Activated CD4-positive, alpha-beta T cell treated with anti-CD3 and anti-CD28 coated beads, Interleukin-2, amount 10 ng/mL, durations not matched to agents 7 days and 5 days (primary cell): ENCODE measurements at regions not wholly inside any gene's neighbourhood (a gene's known extent, or its start where the extent isn't known, plus 50 kb on each side); places are given as distances from the start of the nearest gene placed in this dataset.
"Not testable (repeated sequence)": the region's sequence is repeated elsewhere in the genome, so short reads cannot be mapped to it uniquely, and the experiment has no call there.

Experiments used
- CTCF ChIA-PET: fragments of 350-600 bp; sonication (Branson Sonifier 250); formaldehyde crosslinking; loops from one replicate; lab custom pipeline; 2021; ENCODE audit warnings: antibody characterized with exemption; lab: Charles Lee
- POLR2A ChIA-PET: fragments of 350-600 bp; sonication (Branson Sonifier 250); formaldehyde crosslinking; loops from one replicate; lab custom pipeline; 2021; ENCODE audit warnings: antibody characterized with exemption; lab: Charles Lee
- DNase-seq: peaks from one replicate; pipeline ENCODE4 v3.0.0-alpha.2; 2020
- H3K27ac Mint-ChIP-seq: one replicate; pipeline ENCODE4 v1.8.0; 2021; ENCODE audit warnings: mild to moderate bottlenecking, moderate library complexity, mixed read lengths
- H3K27me3 Mint-ChIP-seq: one replicate; pipeline ENCODE4 v1.8.0; 2021; ENCODE audit warnings: mixed read lengths
- H3K36me3 Mint-ChIP-seq: one replicate; pipeline ENCODE4 v1.8.0; 2021; ENCODE audit warnings: low read depth, mixed read lengths
- H3K4me1 Mint-ChIP-seq: one replicate; pipeline ENCODE4 v1.8.0; 2021; ENCODE audit warnings: mixed read lengths
- H3K4me3 Mint-ChIP-seq: one replicate; pipeline ENCODE4 v1.8.0; 2021; ENCODE audit warnings: mild to moderate bottlenecking, moderate library complexity, mixed read lengths
- H3K9me3 Mint-ChIP-seq: one replicate; pipeline ENCODE4 v1.8.0; 2021; ENCODE audit warnings: mixed read lengths

DNA sequence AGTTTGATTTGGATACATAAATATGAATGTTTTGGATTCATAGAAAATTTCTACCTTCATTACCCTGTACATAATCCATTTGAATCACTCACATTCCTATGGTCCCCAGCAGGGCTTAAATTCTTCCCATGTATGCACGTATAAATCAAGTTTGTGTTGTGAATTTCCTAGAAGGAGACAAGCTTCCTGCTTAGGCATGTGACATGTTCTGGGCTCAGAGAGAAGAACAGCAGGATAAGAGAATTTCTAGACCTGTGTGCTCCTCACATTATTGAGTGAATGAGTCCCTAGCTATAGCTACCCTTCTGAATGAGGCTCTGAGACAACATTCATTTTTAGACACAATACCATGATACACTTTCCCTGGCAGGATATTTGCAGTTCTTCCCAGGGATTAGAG is 229.1 kb downstream of the YTHDC2 start:
- Mint-ChIP-seq H3K36me3 (no peaks in the 10 kb centered on the region), H3K27ac (no peak overlapping the region), H3K4me3 (no peak overlapping the region), H3K9me3 (no peaks in the 10 kb centered on the region), H3K27me3 (no peaks in the 10 kb centered on the region), H3K4me1 (no peaks in the 10 kb centered on the region)
- ChIA-PET CTCF (no interaction called here), POLR2A (no interaction called here)
- no peak for DNase-seq

DNA sequence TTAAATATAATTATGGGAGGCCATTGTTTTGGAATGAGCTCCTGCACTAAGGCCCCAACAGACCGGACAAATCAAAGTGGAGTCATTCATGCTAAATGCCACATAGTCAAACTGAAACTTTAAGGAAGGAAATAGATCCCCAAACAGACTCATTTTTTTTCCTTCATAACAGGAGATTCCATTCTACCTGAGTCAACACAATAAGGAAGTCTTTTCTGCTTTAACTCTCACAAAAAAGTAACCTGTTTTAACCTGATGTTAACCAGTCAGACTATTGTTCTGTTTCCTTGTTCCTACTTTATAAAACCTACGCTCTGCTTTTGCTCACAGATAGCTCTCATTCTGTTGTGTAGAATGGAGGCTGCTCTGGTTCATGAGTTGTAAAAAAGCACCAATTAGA is 234.9 kb downstream of the YTHDC2 start:
- Mint-ChIP-seq H3K9me3 (no peaks in the 10 kb centered on the region), H3K36me3 (no peaks in the 10 kb centered on the region), H3K4me1 (no peaks in the 10 kb centered on the region), H3K4me3 (no peak overlapping the region), H3K27ac (no peak overlapping the region), H3K27me3 (no peaks in the 10 kb centered on the region)
- no peak for DNase-seq
- POLR2A ChIA-PET, result no interaction called here
- CTCF ChIA-PET, result no interaction called here

DNA sequence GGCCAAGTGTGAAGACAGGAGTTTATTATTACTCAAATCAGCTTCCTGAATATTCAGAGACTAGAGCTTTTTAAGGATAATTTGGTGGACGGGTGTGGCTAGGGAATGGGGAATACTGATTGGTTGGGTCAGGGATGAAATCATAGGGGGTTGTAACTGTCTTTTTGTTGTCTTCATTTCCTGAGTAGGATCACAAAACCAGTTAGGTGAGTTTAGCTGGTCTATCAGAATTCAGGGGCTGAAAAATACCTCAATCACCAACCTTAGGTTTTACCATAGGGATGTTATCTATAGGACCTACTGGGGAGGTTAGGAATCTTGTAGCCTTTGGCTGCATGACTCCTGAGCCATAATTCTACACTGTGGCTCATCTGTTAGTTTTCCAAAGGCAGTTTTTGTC is 235.8 kb downstream of the YTHDC2 start:
- H3K4me1 Mint-ChIP-seq, result no peaks in the 10 kb centered on the region
- no peak overlapping the region for H3K27ac Mint-ChIP-seq
- POLR2A ChIA-PET, result no interaction called here
- no peaks in the 10 kb centered on the region for H3K9me3 Mint-ChIP-seq
- DNase-seq, result no peak
- no peak overlapping the region for H3K4me3 Mint-ChIP-seq
- no peaks in the 10 kb centered on the region for H3K36me3 Mint-ChIP-seq
- H3K27me3 Mint-ChIP-seq, result no peaks in the 10 kb centered on the region
- CTCF ChIA-PET, result no interaction called here

DNA sequence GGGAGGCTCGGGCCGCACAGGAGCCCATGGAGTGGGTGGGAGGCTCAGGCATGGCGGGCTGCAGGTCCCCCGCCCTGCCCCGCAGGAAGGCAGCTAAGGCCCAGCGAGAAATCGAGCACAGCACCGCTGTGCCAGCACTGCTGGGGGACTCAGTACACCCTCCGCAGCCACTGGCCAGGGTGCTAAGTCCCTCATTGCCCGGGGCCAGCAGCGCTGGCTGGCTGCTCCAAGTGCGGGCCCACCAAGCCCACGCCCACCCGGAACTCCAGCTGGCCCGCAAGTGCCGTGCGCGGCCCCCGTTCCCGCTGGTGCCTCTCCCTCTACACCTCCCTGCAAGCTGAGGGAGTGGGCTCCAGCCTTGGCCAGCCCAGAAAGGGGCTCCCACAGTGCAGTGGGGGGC is 239.7 kb downstream of the YTHDC2 start:
- H3K4me1 Mint-ChIP-seq, H3K27me3 Mint-ChIP-seq, DNase-seq, H3K27ac Mint-ChIP-seq, H3K4me3 Mint-ChIP-seq, H3K36me3 Mint-ChIP-seq, CTCF ChIA-PET, POLR2A ChIA-PET, H3K9me3 Mint-ChIP-seq: not testable (repeated sequence)

DNA sequence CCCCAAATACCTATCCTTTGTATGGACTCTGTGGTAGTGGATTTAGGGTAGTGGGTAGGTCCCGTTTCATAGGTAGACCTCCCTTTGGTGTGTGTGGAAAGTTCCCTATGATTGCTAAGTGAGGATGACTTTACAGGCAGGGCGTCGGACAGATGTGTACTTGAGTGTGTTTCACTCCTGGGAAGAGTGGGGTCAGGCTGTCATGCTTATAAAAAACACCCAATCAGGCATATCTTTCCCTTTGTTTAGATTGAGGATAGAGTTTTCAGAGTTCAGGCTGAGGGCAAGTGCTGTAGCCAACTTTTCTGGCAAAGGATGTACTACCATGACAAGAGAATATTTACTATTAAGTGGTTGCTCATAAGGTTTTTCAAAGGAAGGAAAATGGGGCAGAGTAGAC is 242.0 kb downstream of the YTHDC2 start:
- Mint-ChIP-seq H3K27me3 (no peaks in the 10 kb centered on the region), H3K4me3 (no peak overlapping the region), H3K4me1 (no peaks in the 10 kb centered on the region), H3K9me3 (no peaks in the 10 kb centered on the region), H3K27ac (no peak overlapping the region), H3K36me3 (no peaks in the 10 kb centered on the region)
- CTCF ChIA-PET, result interaction anchor here (0.6 kb wide), 1 partner anchor 437 kb away, joined by 3 read pairs; no protein-coding TSS in a partner anchor
- no peak for DNase-seq
- POLR2A ChIA-PET, result no interaction called here

DNA sequence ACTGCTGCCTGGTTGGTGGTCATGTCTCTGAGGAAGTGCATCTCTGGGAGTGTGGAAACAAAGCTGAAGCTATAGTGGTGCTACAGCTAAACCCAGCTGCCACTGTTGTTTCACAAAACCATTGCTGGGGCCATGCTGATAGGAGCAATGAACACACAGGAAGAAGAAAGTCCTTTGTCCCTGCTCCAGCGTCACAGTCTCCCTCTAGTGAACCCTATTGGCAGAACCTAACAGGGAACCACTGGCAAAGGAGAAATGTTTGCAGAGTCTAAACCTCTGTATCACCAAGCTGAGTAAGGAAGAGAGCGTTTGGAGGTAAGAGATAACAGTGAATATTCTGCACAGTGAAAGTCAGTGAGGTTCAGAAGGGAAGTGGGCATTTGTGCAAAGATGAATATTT is 244.0 kb downstream of the YTHDC2 start:
- no peaks in the 10 kb centered on the region for H3K27me3 Mint-ChIP-seq
- H3K27ac Mint-ChIP-seq, result no peak overlapping the region
- H3K36me3 Mint-ChIP-seq, result no peaks in the 10 kb centered on the region
- CTCF ChIA-PET, result no interaction called here
- no peak for DNase-seq
- H3K9me3 Mint-ChIP-seq, result no peaks in the 10 kb centered on the region
- no peaks in the 10 kb centered on the region for H3K4me1 Mint-ChIP-seq
- no peak overlapping the region for H3K4me3 Mint-ChIP-seq
- POLR2A ChIA-PET, result no interaction called here

DNA sequence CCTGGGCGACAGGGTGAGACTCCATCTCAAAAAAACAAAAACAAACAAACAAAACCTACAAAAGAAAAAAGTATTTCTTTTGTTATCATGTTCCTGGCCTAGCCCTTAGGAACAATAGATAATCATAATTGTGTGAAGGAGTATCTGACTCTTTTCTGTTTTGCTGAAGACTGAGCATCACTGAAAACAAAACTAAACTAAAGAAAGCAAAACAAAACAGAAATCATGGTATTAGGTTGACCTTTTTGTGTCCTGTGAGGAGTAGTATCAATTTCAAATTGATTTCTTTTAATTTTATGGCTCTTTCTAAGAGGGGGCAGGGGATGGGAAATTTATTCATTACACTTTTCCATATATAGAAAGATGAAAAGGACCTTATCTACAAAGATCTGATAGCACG is 246.0 kb downstream of the YTHDC2 start:
- Mint-ChIP-seq H3K27me3 (no peaks in the 10 kb centered on the region), H3K36me3 (no peaks in the 10 kb centered on the region), H3K4me1 (no peaks in the 10 kb centered on the region), H3K9me3 (no peaks in the 10 kb centered on the region), H3K4me3 (no peak overlapping the region), H3K27ac (no peak overlapping the region)
- POLR2A ChIA-PET, result no interaction called here
- CTCF ChIA-PET, result no interaction called here
- no peak for DNase-seq

DNA sequence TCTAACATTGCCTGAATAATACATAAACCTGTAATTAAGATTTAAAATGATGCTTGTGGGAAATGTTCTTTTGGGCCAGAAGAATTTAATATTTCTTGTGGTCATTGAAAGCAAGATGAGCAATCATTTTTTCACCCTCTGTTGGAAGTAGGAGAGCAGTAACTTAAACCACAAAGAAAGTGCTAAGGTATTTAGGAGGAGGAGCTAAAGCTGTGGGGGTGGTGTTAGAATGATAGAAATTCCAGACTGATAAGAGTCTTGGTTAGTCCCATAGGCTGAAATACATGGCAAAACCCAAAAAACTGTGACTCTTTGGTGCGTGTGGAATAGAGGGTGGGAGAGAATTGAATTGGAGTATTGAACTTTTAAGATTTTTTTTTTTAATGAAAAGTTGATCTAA is 247.0 kb downstream of the YTHDC2 start:
- ChIA-PET CTCF (no interaction called here), POLR2A (no interaction called here)
- H3K27me3 Mint-ChIP-seq, result no peaks in the 10 kb centered on the region
- no peak overlapping the region for H3K4me3 Mint-ChIP-seq
- no peak overlapping the region for H3K27ac Mint-ChIP-seq
- H3K4me1 Mint-ChIP-seq, result no peaks in the 10 kb centered on the region
- no peak for DNase-seq
- H3K36me3 Mint-ChIP-seq, result no peaks in the 10 kb centered on the region
- H3K9me3 Mint-ChIP-seq, result no peaks in the 10 kb centered on the region

DNA sequence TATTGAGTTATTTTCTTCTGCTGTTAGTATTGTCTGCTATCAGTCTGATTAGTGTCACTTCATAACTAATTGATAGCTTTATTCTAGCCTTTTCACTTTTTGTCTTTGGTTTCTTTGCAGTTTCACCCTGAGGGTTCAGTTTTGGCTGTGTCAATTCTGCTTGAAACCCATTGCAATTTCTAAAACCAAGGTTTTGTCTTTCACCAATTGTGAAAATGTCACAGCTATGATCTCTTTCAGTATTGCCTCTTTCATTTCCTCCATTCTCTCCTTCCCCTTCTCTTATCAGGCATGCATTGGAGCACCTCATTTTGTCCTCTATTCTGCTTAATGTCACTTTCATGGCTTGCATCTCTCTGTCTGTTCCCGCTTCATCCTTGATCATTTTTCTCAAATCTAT is 248.1 kb downstream of the YTHDC2 start:
- no peak overlapping the region for H3K27ac Mint-ChIP-seq
- H3K36me3 Mint-ChIP-seq, result no peaks in the 10 kb centered on the region
- H3K4me3 Mint-ChIP-seq, result no peak overlapping the region
- DNase-seq, result no peak
- CTCF ChIA-PET, result interaction anchor here (0.6 kb wide), 1 partner anchor 1972 kb away, joined by 3 read pairs; no protein-coding TSS in a partner anchor
- H3K27me3 Mint-ChIP-seq, result no peaks in the 10 kb centered on the region
- H3K9me3 Mint-ChIP-seq, result peaks cover 2% of the 10 kb centered on the region
- POLR2A ChIA-PET, result no interaction called here
- no peaks in the 10 kb centered on the region for H3K4me1 Mint-ChIP-seq

DNA sequence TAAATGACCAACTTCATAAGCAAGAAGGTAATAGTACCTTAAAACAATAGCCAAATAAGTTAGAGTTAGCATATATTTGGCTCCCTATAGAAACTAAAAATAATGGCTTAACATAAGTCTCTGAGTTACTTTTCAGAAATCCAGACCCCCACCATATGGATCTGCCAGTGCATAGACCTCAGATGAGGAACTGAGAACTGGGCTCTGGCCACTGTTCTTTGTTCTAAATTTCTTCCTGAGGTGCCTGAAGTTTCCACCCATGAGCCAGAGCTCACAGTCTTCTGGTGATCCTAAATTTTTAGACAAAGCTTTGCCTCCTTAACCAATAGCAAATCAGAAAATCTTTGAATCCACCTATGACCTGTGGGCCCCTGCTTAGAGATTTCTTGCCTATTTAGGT is 250.9 kb downstream of the YTHDC2 start:
- CTCF ChIA-PET, result no interaction called here
- no peak overlapping the region for H3K4me3 Mint-ChIP-seq
- no peak for DNase-seq
- no peaks in the 10 kb centered on the region for H3K4me1 Mint-ChIP-seq
- no peaks in the 10 kb centered on the region for H3K36me3 Mint-ChIP-seq
- no peaks in the 10 kb centered on the region for H3K27me3 Mint-ChIP-seq
- H3K27ac Mint-ChIP-seq, result no peak overlapping the region
- peaks cover 9% of the 10 kb centered on the region for H3K9me3 Mint-ChIP-seq
- POLR2A ChIA-PET, result no interaction called here

DNA sequence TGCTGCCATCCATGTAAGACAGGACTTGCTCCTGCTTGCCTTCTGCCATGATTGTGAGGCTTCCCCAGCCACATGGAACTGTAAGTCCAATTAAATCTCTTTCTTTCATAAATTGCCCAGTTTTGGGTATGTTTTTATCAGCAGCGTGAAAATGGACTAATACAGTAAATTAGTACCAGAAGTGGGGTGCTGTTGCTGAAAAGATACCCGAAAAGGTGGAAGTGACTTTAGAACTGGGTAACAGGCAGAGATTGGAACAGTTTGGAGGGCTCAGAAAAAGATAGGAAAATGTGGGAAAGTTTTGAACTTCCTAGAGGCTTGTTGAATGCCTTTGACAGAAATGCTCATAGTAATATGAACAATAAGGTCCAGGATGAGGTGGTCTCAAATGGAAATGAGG is 253.3 kb downstream of the YTHDC2 start:
- H3K36me3 Mint-ChIP-seq, H3K27ac Mint-ChIP-seq, H3K4me3 Mint-ChIP-seq, H3K27me3 Mint-ChIP-seq, POLR2A ChIA-PET, H3K4me1 Mint-ChIP-seq, DNase-seq, H3K9me3 Mint-ChIP-seq: not testable (repeated sequence)
- CTCF ChIA-PET, result interaction anchor here (0.7 kb wide), 1 partner anchor 1304 kb away, joined by 3 read pairs; no protein-coding TSS in a partner anchor

DNA sequence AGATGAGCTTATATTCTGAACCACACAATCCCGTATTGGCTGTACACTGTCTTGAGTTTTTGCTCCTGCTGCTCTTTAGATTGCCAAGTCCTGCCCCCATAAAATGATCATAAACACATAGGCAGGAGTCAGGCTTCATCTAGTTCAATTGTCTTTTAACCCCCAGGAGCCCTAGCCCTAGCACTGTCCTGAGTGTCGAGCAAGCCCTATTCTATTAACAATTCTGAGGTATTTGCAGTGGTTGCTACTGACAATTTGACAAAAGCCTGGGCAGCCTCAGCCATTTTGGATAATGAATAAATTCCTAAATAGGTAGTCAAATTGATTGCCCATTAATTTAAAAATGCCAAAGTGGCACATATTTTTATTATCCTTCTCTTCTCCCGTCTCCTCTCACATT is 257.2 kb downstream of the YTHDC2 start:
- Mint-ChIP-seq H3K36me3 (no peaks in the 10 kb centered on the region), H3K27me3 (no peaks in the 10 kb centered on the region), H3K9me3 (peaks cover 9% of the 10 kb centered on the region), H3K4me1 (no peaks in the 10 kb centered on the region), H3K27ac (no peak overlapping the region), H3K4me3 (no peak overlapping the region)
- CTCF ChIA-PET, result no interaction called here
- POLR2A ChIA-PET, result no interaction called here
- DNase-seq, result no peak

DNA sequence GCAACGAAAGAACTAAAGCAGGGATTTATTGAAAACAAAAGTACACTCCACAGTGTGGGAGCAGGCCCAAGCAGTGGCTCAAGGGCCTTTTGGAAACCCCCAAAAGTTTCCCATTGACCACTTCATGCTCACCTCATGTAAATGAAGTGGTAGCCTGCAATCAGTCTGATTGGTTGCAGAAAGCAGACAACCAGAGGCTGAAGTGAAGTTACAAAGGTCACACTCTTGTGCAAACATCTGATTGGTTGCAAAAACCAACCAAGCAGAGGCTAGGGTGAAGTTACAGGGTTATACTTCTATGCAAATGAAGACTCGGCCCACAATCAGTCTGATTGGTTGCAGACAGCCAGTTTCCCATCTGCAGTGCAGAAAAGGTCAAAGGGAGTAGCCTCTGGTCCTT is 258.0 kb downstream of the YTHDC2 start:
- Mint-ChIP-seq H3K4me3 (no peak overlapping the region), H3K27ac (no peak overlapping the region), H3K4me1 (no peaks in the 10 kb centered on the region), H3K27me3 (no peaks in the 10 kb centered on the region), H3K9me3 (peaks cover 8% of the 10 kb centered on the region), H3K36me3 (no peaks in the 10 kb centered on the region)
- ChIA-PET POLR2A (no interaction called here), CTCF (no interaction called here)
- DNase-seq, result no peak

DNA sequence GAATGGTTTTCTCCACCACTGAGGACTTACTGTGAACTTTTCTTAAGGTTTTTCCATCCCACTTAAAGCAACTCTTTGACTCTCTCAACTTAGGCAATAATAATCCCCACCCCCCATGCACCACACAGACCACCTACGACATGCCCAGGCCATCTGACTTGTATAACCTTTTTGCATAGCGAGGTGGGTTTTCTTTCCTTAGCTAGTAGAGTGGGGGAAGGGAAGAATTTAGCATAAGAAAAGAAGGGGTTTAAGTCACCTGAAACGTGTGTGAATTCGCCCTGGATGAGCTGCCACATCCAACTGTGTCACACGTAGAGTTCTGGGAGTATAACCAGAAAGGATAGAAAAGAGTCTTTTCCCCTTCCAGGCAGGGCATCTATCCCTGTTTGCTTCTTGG is 262.7 kb downstream of the YTHDC2 start:
- no peaks in the 10 kb centered on the region for H3K9me3 Mint-ChIP-seq
- DNase-seq, result no peak
- no peaks in the 10 kb centered on the region for H3K4me1 Mint-ChIP-seq
- no peak overlapping the region for H3K4me3 Mint-ChIP-seq
- no peaks in the 10 kb centered on the region for H3K27me3 Mint-ChIP-seq
- CTCF ChIA-PET, result no interaction called here
- no peaks in the 10 kb centered on the region for H3K36me3 Mint-ChIP-seq
- H3K27ac Mint-ChIP-seq, result no peak overlapping the region
- POLR2A ChIA-PET, result no interaction called here
